ENCODE measurements at regions not wholly inside any gene's neighbourhood (a gene's known extent, or its start where the extent isn't known, plus 50 kb on each side); places are given as distances from the start of the nearest gene placed in this dataset.

- ATAC-seq (ENCODE audit: insufficient read depth, low FRiP score) = no peak
- H3K27me3 ChIP-seq (ENCODE audit: control insufficient read depth in 3 of 3, insufficient read depth in 3 of 3, low read length in 2 of 3) = no peaks in the 10 kb centered on the region
- no peak overlapping the region for H3K4me3 ChIP-seq
- WGBS, 2 donors = 59 to 79% methylated on average over 9 of the region's 9 CpGs
- no peak overlapping the region for H3K27ac ChIP-seq (ENCODE audit: low read depth in 1 of 2, low read length in 1 of 2)
- H3K9me3 ChIP-seq (ENCODE audit: control insufficient read depth in 4 of 4, insufficient read depth in 3 of 4, low read length in 3 of 4) = no peaks in the 10 kb centered on the region
- peak in 2 of 3 donors; percentile 16 to 41 for DNase-seq
- H3K9ac ChIP-seq (ENCODE audit: insufficient read depth in 1 of 2, low read length in 2 of 2) = no peak overlapping the region
- H3K4me1 ChIP-seq (ENCODE audit: control insufficient read depth in 5 of 5, insufficient read depth in 5 of 5, low read length in 5 of 5) = peaks cover 0 to 9% (median 0%) of the 10 kb centered on the region in 5 donors
- H3K36me3 ChIP-seq (ENCODE audit: control insufficient read depth in 4 of 4, insufficient read depth in 4 of 4, low read length in 4 of 4) = no peaks in the 10 kb centered on the region
- TF ChIP-seq CTCF (IDR thresholded peaks at IDR 0.05; ENCODE audit: control extremely low read depth, extremely low read depth) = no peak
Observed at GRCh38 chr9:108473209-108474112, 382.3 kb downstream of the ACTL7B start.

GRCh38 chr9:108469654-108470053 lies 386.1 kb downstream of the ACTL7B start:
- DNase-seq (no peak), ATAC-seq (ENCODE audit: insufficient read depth, low FRiP score) (peak; percentile 34)
- Histone ChIP-seq H3K9me3 (ENCODE audit: control insufficient read depth in 4 of 4, insufficient read depth in 3 of 4, low read length in 3 of 4) (no peaks in the 10 kb centered on the region), H3K4me1 (ENCODE audit: control insufficient read depth in 5 of 5, insufficient read depth in 5 of 5, low read length in 5 of 5) (peaks cover 0 to 16% (median 5%) of the 10 kb centered on the region in 5 donors), H3K36me3 (ENCODE audit: control insufficient read depth in 4 of 4, insufficient read depth in 4 of 4, low read length in 4 of 4) (no peaks in the 10 kb centered on the region), H3K27me3 (ENCODE audit: control insufficient read depth in 3 of 3, insufficient read depth in 3 of 3, low read length in 2 of 3) (no peaks in the 10 kb centered on the region), H3K9ac (ENCODE audit: insufficient read depth in 1 of 2, low read length in 2 of 2) (no peak overlapping the region), H3K27ac (ENCODE audit: low read depth in 1 of 2, low read length in 1 of 2) (no peak overlapping the region), H3K4me3 (no peak overlapping the region)
- TF ChIP-seq CTCF (IDR thresholded peaks at IDR 0.05; ENCODE audit: control extremely low read depth, extremely low read depth) = no peak
- 63 to 77% methylated on average over 8 of the region's 8 CpGs for WGBS, 2 donors

- no peak overlapping the region for H3K4me3 ChIP-seq
- TF ChIP-seq CTCF (IDR thresholded peaks at IDR 0.05; ENCODE audit: control extremely low read depth, extremely low read depth) = no peak
- H3K9me3 ChIP-seq (ENCODE audit: control insufficient read depth in 4 of 4, insufficient read depth in 3 of 4, low read length in 3 of 4) = no peaks in the 10 kb centered on the region
- no peak for DNase-seq
- 83 to 87% methylated on average over 4 of the region's 4 CpGs for WGBS, 2 donors
- no peak for ATAC-seq (ENCODE audit: insufficient read depth, low FRiP score)
- H3K4me1 ChIP-seq (ENCODE audit: control insufficient read depth in 5 of 5, insufficient read depth in 5 of 5, low read length in 5 of 5) = peaks cover 0 to 10% (median 5%) of the 10 kb centered on the region in 5 donors
- no peak overlapping the region for H3K27ac ChIP-seq (ENCODE audit: low read depth in 1 of 2, low read length in 1 of 2)
- no peak overlapping the region for H3K9ac ChIP-seq (ENCODE audit: insufficient read depth in 1 of 2, low read length in 2 of 2)
- no peaks in the 10 kb centered on the region for H3K36me3 ChIP-seq (ENCODE audit: control insufficient read depth in 4 of 4, insufficient read depth in 4 of 4, low read length in 4 of 4)
- H3K27me3 ChIP-seq (ENCODE audit: control insufficient read depth in 3 of 3, insufficient read depth in 3 of 3, low read length in 2 of 3) = no peaks in the 10 kb centered on the region
Observed at GRCh38 chr9:108468364-108468763, 387.4 kb downstream of the ACTL7B start.
